A549 (cell line): ENCODE measurements at regions not wholly inside any gene's neighbourhood (a gene's known extent, or its start where the extent isn't known, plus 50 kb on each side); places are given as distances from the start of the nearest gene placed in this dataset.

Source experiments
- ATAC-seq, 2 experiments: fragments of 200-7000 bp in 1 of 2; fragments of >200 bp in 1 of 2; cut with Nextera tagmentation in 1 of 2; cut with Tn5 transposase in 1 of 2; 3 replicates each; pipeline versions ENCODE4 v1.8.0 to v1.9.1; 2018 to 2020; ENCODE audit warnings: mild to moderate bottlenecking in 1 of 2, moderate library complexity in 1 of 2
- CTCF ChIA-PET: fragments of 300-600 bp; sonication (Branson Sonifier 250); formaldehyde crosslinking; extraction: SDS; loops from one replicate; lab custom pipeline; 2021; ENCODE audit warnings: antibody characterized with exemption, inconsistent platforms; lab: Yijun Ruan, JAX
- POLR2A ChIA-PET: fragments of 350-600 bp; formaldehyde crosslinking; extraction: SDS; loops from one replicate; lab custom pipeline; 2021; ENCODE audit warnings: antibody characterized with exemption, inconsistent platforms; lab: Yijun Ruan, JAX
- DNase-seq, 2 experiments: peaks; one replicate each; pipeline versions ENCODE4 v3.0.0 to v3.0.0-alpha.2; 2011 to 2016; ENCODE audit warnings: low read depth in 1 of 2, low spot score in 1 of 2
- FAIRE-seq: peaks from 2 replicates; lab custom pipeline; 2011; peaks lifted over from hg19 to GRCh38; lab: Jason Lieb, UNC
- H3K27ac ChIP-seq, 2 experiments: fragments of >200 bp; sonication (Bioruptor Twin); formaldehyde crosslinking; 3 replicates each; pipeline ENCODE4 v1.5.1; 2016 to 2017
- H3K4me1 ChIP-seq: fragments of >200 bp; sonication (Bioruptor Twin); formaldehyde crosslinking; 3 replicates; pipeline ENCODE4 v1.6.1; 2016
- H3K4me2 ChIP-seq: fragments of >200 bp; sonication (Bioruptor Twin); formaldehyde crosslinking; 3 replicates; pipeline ENCODE4 v1.6.1; 2016
- H3K4me3 ChIP-seq: fragments of >200 bp; sonication (Bioruptor Twin); formaldehyde crosslinking; 3 replicates; pipeline ENCODE4 v1.5.1; 2016
- H3K9me3 ChIP-seq: fragments of >200 bp; sonication (Bioruptor Twin); formaldehyde crosslinking; 3 replicates; pipeline ENCODE4 v1.6.1; 2016
- BHLHE40 ChIP-seq: IDR thresholded peaks from 2 replicates; pipeline ENCODE4 v1.6.1; 2012; ENCODE audit warnings: low read depth, low read length, inconsistent platforms
- CEBPB ChIP-seq, 2 experiments: fragments of >200 bp in 1 of 2; sonication (Bioruptor Twin) in 1 of 2; formaldehyde crosslinking in 1 of 2; IDR thresholded peaks; 2 replicates each; pipeline ENCODE4 v1.6.1; 2012 to 2016
- CHD2 ChIP-seq: fragments of 150-350 bp; IDR thresholded peaks from 2 replicates; pipeline ENCODE4 v1.6.1; 2014; ENCODE audit warnings: low read length; ENCODE audit not compliant: partially characterized antibody
- E2F6 ChIP-seq: IDR thresholded peaks from 2 replicates; pipeline ENCODE4 v1.6.1; 2012; ENCODE audit warnings: low read depth, borderline replicate concordance
- EHF ChIP-seq: fragments of 250-450 bp; sonication (Bioruptor Pico); IDR thresholded peaks from 2 replicates; pipeline ENCODE4 v1.5.0; 2020; ENCODE audit warnings: mild to moderate bottlenecking
- ESRRA ChIP-seq: fragments of 150-350 bp; IDR thresholded peaks from 2 replicates; pipeline ENCODE4 v1.6.1; 2014; ENCODE audit warnings: mild to moderate bottlenecking, low read length, borderline replicate concordance
- FOSB ChIP-seq: fragments of 250-450 bp; sonication (Bioruptor Pico); IDR thresholded peaks from 2 replicates; pipeline ENCODE4 v1.5.0; 2020; ENCODE audit warnings: mild to moderate bottlenecking, moderate library complexity
- FOSL2 ChIP-seq, 2 experiments: fragments of 450-650 bp in 1 of 2; fragments of >200 bp in 1 of 2; sonication (Bioruptor Twin) in 1 of 2; formaldehyde crosslinking; IDR thresholded peaks; 2 replicates each; pipeline versions ENCODE4 v1.5.0 to v1.6.1; 2016 to 2020; ENCODE audit warnings: mild to moderate bottlenecking in 1 of 2, moderate library complexity in 1 of 2
- GATA3 ChIP-seq: IDR thresholded peaks from 2 replicates; pipeline ENCODE4 v1.6.1; 2012; ENCODE audit warnings: borderline replicate concordance
- HDAC2 ChIP-seq: fragments of 200-600 bp; sonication (generic); IDR thresholded peaks from 2 replicates; pipeline ENCODE4 v1.6.1; 2016
- HES2 ChIP-seq: fragments of >200 bp; sonication (Bioruptor Twin); formaldehyde crosslinking; IDR thresholded peaks from 2 replicates; pipeline ENCODE4 v1.6.1; 2016
- HOXB5 ChIP-seq: fragments of 250-450 bp; sonication (Bioruptor Pico); IDR thresholded peaks from 2 replicates; pipeline ENCODE4 v1.5.0; 2020; ENCODE audit warnings: mild to moderate bottlenecking, moderate library complexity
- JUN ChIP-seq, 2 experiments: fragments of >200 bp; sonication (Bioruptor Twin); formaldehyde crosslinking; IDR thresholded peaks; 2 replicates in 1 of 2; 3 replicates in 1 of 2; pipeline ENCODE4 v1.6.1; 2016 to 2017
- KDM1A ChIP-seq: fragments of 200-600 bp; sonication (generic); IDR thresholded peaks from 2 replicates; pipeline ENCODE4 v1.6.1; 2016; ENCODE audit warnings: low read depth, mild to moderate bottlenecking
- MAX ChIP-seq: IDR thresholded peaks from 2 replicates; pipeline ENCODE4 v1.6.1; 2012
- NFE2L2 ChIP-seq: fragments of 150-350 bp; conservative IDR thresholded peaks from 2 replicates; pipeline ENCODE4 v1.6.1; 2014; ENCODE audit warnings: low read length
- PBX3 ChIP-seq: IDR thresholded peaks from 2 replicates; pipeline ENCODE4 v1.6.1; 2012
- POLR2AphosphoS2 ChIP-seq: conservative IDR thresholded peaks from 2 replicates; pipeline ENCODE4 v1.6.1; 2012; ENCODE audit warnings: low read length, improper control_type of control experiment, inconsistent platforms
- RAD21 ChIP-seq, 2 experiments: fragments of >200 bp in 1 of 2; sonication (Bioruptor Twin) in 1 of 2; formaldehyde crosslinking in 1 of 2; IDR thresholded peaks in 1 of 2; conservative IDR thresholded peaks in 1 of 2; 2 replicates in 1 of 2; 3 replicates in 1 of 2; pipeline ENCODE4 v1.6.1; 2012 to 2018; ENCODE audit warnings: inconsistent platforms in 1 of 2
- RARB ChIP-seq: fragments of 250-450 bp; sonication (Bioruptor Pico); IDR thresholded peaks from 2 replicates; pipeline ENCODE4 v1.8.0; 2021; ENCODE audit warnings: mild to moderate bottlenecking, moderate library complexity
- RCOR1 ChIP-seq: fragments of 150-350 bp; IDR thresholded peaks from 2 replicates; pipeline ENCODE4 v1.6.1; 2014; ENCODE audit warnings: antibody characterized with exemption, low read length, low read depth
- SREBF2 ChIP-seq: fragments of 450-650 bp; IDR thresholded peaks from 2 replicates; pipeline ENCODE4 v1.6.1; 2014; ENCODE audit warnings: mild to moderate bottlenecking, moderate library complexity
- ZNF302 ChIP-seq: fragments of 250-450 bp; sonication (Bioruptor Pico); IDR thresholded peaks from 2 replicates; pipeline ENCODE4 v1.9.0; 2021; ENCODE audit warnings: inconsistent platforms, mild to moderate bottlenecking, moderate library complexity
- WGBS: methylation state at CpG from one replicate; pipeline ENCODE4 v1.1.6; 2017; ENCODE audit errors: missing lambda C conversion rate; 5-methylcytosine and 5-hydroxymethylcytosine counted together

GRCh38 chr3:168951368-168951767, 712.1 kb downstream of the MECOM start (continued):
- TF ChIP-seq E2F6: no peak
- no peak for TF ChIP-seq ZNF302 (CRISPR knock-in tag)
- no peak for TF ChIP-seq NFE2L2
- no peak for TF ChIP-seq HES2
- no peak for TF ChIP-seq MAX
- TF ChIP-seq RAD21 (conservative IDR thresholded peaks at IDR 0.05 in 1 of 2, IDR thresholded peaks at IDR 0.05 in 1 of 2): no peak
- TF ChIP-seq, all 56 proteins: peak for 0

GRCh38 chr3:168950622-168951021, 712.9 kb downstream of the MECOM start:
- TF ChIP-seq SREBF2 (no peak), BHLHE40 (no peak), FOSB (CRISPR knock-in tag) (no peak), KDM1A (no peak), JUN (IDR thresholded peaks at IDR 0.05) (no peak), FOSL2 (IDR thresholded peaks at IDR 0.05) (no peak), FOSL2 (CRISPR knock-in tag; IDR thresholded peaks at IDR 0.05) (no peak)
- ATAC-seq (no peak), FAIRE-seq (no peak), DNase-seq (no peak)
- no peak overlapping the region for H3K4me3 ChIP-seq
- no peaks in the 10 kb centered on the region for H3K4me1 ChIP-seq
- ChIA-PET POLR2A (no interaction called here), CTCF (no interaction called here)
- no peak overlapping the region for H3K4me2 ChIP-seq
- no peak overlapping the region for H3K27ac ChIP-seq
- H3K9me3 ChIP-seq: no peaks in the 10 kb centered on the region
- WGBS: 4% methylated on average over 1 of the region's 1 CpG

GRCh38 chr3:168939651-168940238, 723.8 kb downstream of the MECOM start:
- POLR2A ChIA-PET: no interaction called here
- no peak for ATAC-seq
- TF ChIP-seq RCOR1 (no peak), ESRRA (no peak), RAD21 (conservative IDR thresholded peaks at IDR 0.05 in 1 of 2, IDR thresholded peaks at IDR 0.05 in 1 of 2) (no peak), RARB (no peak), BHLHE40 (no peak), CEBPB (IDR thresholded peaks at IDR 0.05) (no peak), JUN (IDR thresholded peaks at IDR 0.05) (no peak), HDAC2 (no peak), SREBF2 (no peak), HOXB5 (no peak), EHF (no peak), CHD2 (no peak), POLR2AphosphoS2 (no peak), GATA3 (no peak), PBX3 (no peak), KDM1A (no peak)
- TF ChIP-seq, all 56 proteins: peak for 0
- no peak overlapping the region for H3K4me2 ChIP-seq
- no peak overlapping the region for H3K27ac ChIP-seq
- WGBS: 33% methylated on average over 1 of the region's 1 CpG
- FAIRE-seq (no peak), DNase-seq (no peak)
- H3K4me3 ChIP-seq: no peak overlapping the region
- H3K4me1 ChIP-seq: no peaks in the 10 kb centered on the region
- CTCF ChIA-PET: no interaction called here
- H3K9me3 ChIP-seq: no peaks in the 10 kb centered on the region
